GM12864 (cell line): ENCODE measurements at regions not wholly inside any gene's neighbourhood (a gene's known extent, or its start where the extent isn't known, plus 50 kb on each side); places are given as distances from the start of the nearest gene placed in this dataset.

Experiments used
- DNase-seq: peaks from one replicate; pipeline ENCODE4 v3.0.0-alpha.2; 2011; ENCODE audit warnings: low read depth
- H3K4me3 ChIP-seq: 2 replicates; pipeline ENCODE4 v1.5.1; 2011; ENCODE audit warnings: mild to moderate bottlenecking, low read depth, low read length, control low read depth
- TF ChIP-seq, protein P1 (sequence below): IDR thresholded peaks from 2 replicates; pipeline ENCODE4 v1.5.1; 2011; ENCODE audit warnings: low read depth, mild to moderate bottlenecking, moderate library complexity, low read length, control low read depth, inconsistent platforms; ENCODE audit errors: missing control alignments

DNA sequence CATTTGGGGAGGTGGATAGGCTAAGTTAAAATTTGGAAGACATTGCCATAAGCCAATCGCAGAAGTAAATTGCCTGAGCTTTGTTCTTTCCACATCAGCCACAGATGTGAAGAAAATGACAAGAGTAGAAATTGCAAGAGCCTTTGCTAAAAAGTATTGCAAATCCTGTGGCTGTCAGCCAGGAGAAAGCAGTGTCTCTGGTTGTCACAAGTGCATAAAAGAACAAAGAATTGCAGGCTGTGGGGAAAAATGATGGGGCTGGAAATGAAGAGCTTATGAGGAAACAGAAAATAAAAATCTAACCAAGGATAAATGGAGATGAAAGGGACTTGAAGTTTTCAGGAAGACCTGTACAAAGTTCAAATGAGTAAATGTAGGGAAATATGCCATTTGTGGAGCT lies 344.8 kb downstream of the CSNK1G3 start:
- DNase-seq, result no peak
- no peak overlapping the region for H3K4me3 ChIP-seq
- TF ChIP-seq, protein P1, sequence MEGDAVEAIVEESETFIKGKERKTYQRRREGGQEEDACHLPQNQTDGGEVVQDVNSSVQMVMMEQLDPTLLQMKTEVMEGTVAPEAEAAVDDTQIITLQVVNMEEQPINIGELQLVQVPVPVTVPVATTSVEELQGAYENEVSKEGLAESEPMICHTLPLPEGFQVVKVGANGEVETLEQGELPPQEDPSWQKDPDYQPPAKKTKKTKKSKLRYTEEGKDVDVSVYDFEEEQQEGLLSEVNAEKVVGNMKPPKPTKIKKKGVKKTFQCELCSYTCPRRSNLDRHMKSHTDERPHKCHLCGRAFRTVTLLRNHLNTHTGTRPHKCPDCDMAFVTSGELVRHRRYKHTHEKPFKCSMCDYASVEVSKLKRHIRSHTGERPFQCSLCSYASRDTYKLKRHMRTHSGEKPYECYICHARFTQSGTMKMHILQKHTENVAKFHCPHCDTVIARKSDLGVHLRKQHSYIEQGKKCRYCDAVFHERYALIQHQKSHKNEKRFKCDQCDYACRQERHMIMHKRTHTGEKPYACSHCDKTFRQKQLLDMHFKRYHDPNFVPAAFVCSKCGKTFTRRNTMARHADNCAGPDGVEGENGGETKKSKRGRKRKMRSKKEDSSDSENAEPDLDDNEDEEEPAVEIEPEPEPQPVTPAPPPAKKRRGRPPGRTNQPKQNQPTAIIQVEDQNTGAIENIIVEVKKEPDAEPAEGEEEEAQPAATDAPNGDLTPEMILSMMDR, result no peak

DNA sequence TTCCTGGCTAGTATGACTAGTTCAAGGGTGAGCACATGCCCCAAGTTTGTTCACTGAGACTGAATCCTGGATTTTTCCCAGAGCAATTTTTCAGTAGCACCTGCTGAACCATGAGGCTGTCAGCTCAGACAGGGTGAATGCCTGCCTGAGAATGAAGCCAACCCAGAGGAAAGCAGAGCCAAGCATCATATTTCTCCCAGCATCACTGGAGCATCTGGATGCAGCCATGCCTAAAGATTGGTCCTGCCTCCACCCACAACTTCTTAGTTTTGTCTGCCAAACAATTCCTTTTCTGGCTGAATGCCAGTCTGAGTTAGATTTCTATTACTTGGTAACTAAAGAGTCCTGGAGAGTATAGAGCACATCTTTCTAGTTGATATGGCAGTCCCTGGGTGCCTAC lies 343.6 kb downstream of the CSNK1G3 start:
- no peak overlapping the region for H3K4me3 ChIP-seq
- no peak for DNase-seq
- TF ChIP-seq, protein P1, result no peak

DNA sequence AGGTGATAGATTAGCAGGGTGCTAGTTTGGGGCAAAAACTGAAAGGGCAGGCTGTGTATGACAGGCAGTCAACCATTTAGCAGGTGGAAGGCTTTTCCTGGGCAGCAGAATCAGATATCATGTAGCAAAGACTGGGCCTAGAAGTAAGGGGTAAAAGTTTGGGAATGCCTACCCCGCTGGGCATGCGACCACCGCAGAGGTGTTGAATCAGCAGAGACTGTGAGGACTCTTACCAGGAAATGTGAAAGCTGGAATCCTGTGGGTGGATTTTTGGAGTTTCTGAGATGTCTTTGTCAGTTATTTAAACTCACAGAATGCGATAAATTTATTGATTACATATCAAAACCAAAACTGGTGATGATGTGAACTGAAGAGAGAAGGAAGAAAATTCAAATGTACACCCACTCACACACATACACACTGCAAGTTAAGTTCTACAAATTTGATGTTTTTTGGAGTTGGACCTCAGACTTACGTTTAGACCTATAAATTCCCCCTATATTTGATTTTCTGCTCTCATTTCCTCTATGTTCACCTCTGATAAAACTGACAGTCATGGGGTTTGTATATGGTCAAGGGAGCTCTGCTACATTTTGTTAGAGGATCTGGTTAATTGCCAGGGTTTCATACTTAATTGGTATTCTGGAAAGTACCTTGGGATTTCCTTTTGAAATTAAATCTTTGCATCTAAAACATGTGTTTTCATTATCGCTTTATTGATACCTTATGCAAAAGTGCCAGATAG lies 333.6 kb downstream of the CSNK1G3 start:
- TF ChIP-seq, protein P1, result no peak
- H3K4me3 ChIP-seq, result no peak overlapping the region
- DNase-seq, result no peak

DNA sequence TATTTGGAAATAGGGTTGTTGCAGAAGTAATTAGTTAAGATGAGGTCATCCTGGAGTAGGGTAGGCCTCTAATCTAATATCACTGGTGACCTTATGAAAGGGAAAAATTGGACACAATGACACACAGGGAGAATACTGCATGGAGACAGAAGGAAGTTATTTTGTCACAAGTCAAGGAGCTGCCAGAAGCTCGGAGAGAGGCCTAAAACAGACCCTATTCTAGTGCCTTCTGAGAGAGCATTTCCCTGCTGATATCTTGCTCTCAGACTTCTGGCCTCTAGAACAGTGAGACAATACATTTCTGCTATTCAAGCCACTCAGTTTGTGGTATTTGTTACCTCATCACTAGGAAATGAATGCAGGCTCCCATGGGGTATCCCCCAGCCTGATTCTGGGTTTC lies 332.9 kb downstream of the CSNK1G3 start:
- no peak overlapping the region for H3K4me3 ChIP-seq
- DNase-seq, result no peak
- TF ChIP-seq, protein P1, result no peak

DNA sequence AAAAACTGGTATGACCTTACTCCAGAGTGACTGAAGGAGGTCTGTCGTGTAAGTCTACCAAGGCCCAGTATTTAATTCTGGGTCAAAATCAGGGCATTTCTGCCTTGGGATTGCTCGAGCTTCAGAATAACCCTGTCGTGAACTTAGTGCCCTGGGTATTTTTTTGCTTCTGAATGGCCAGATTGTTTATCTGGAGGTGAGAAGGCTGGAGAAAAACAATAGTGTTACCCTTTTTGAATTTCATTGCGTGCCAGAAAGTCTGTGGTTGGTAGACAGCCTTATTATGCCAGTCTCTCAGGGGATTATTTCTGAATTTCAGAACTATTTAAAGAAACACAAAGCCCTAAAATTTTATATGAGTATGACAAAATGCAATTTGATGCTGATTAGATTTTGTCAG lies 323.4 kb downstream of the CSNK1G3 start:
- TF ChIP-seq, protein P1, result no peak
- H3K4me3 ChIP-seq, result no peak overlapping the region
- no peak for DNase-seq

DNA sequence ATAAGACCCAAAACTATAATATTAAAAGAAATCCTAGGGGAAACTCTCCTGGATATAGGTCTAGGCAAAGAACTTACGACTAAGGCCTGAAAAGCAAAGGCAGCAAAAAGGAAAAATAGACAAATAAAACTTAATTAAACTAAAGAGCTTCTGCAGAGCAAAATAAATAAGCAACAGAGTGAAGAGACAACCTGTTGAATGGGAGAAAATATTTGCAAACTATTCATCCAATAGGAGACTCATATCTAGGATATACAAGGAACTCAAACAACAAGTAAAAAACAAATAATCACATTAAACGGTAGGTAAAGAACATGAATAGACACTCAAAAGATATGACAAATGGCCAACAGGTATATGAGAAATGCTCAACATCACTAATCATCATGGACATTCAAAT lies 318.6 kb downstream of the CSNK1G3 start:
- TF ChIP-seq, protein P1, result no peak
- DNase-seq, result no peak
- H3K4me3 ChIP-seq, result no peak overlapping the region

DNA sequence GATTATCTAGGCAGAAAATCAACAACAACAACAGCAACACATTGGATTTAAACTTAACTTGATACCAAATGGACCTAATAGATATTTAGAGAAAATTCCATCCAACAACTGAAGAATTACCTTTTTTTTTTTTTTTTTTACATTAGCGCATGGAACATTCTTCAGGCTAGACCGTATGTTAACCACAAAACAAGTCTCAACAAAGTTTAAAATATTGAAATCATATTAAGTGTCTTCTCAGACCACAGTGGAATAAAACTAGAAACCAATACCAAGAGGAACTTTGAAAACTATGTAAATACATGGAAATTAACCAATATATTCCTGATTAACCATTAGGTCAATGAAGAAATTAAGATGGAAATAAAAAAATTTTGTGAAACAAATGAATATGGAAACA lies 315.8 kb downstream of the CSNK1G3 start:
- TF ChIP-seq, protein P1, result no peak
- H3K4me3 ChIP-seq, result no peak overlapping the region
- no peak for DNase-seq
